ENCODE measurements at regions not wholly inside any gene's neighbourhood (a gene's known extent, or its start where the extent isn't known, plus 50 kb on each side); places are given as distances from the start of the nearest gene placed in this dataset.

DNA sequence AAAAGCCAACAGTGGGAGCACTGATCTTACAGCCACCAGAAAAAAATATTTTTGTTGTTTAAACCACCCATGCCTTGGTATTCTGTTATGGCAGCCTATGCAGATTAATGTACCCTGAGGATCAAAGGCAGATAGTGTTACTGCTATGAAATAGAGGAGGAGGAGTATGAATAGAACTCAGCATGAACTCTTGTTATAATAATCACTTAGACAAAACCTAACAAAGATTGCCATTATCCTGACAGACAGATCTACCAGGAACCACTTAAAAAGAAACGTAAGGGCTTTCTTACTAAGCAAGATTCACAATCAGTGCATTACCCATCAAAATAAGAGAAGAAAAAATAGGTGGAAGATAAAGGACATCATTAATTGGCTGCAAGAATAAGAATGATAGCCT lies 558.3 kb downstream of the GALC start:
- ChIA-PET POLR2A (no interaction called here), CTCF (no interaction called here)
- Histone ChIP-seq H2AFZ (ENCODE audit: low read depth, low read length) (no peak overlapping the region), H3K27ac (ENCODE audit: insufficient read depth, low read depth, low read length) (no peak overlapping the region), H4K20me1 (replicated peaks; ENCODE audit: control insufficient read depth, extremely low read depth, insufficient read depth, low read length) (no peaks in the 10 kb centered on the region), H3K9me3 (replicated peaks; ENCODE audit: control insufficient read depth, insufficient read depth, low read length) (no peaks in the 10 kb centered on the region), H3K4me1 (ENCODE audit: control insufficient read depth, extremely low read depth, insufficient read depth, low read length) (no peaks in the 10 kb centered on the region), H3K27me3 (ENCODE audit: control insufficient read depth in 2 of 2, insufficient read depth in 2 of 2, low read length in 2 of 2) (no peaks in the 10 kb centered on the region), H3K9me1 (replicated peaks; ENCODE audit: control insufficient read depth, extremely low read depth, insufficient read depth, low read length) (no peaks in the 10 kb centered on the region), H3K79me2 (ENCODE audit: control insufficient read depth, insufficient read depth, low read length) (no peaks in the 10 kb centered on the region), H3K4me2 (ENCODE audit: insufficient read depth, low read length) (no peak overlapping the region), H3K36me3 (ENCODE audit: control insufficient read depth in 2 of 2, extremely low read depth in 1 of 2, insufficient read depth in 2 of 2, low read length in 2 of 2) (no peaks in the 10 kb centered on the region), H3K9ac (replicated peaks; ENCODE audit: extremely low read depth, insufficient read depth, low read length) (no peak overlapping the region), H3K4me3 (replicated peaks in 1 of 3; ENCODE audit: insufficient read depth in 1 of 3, low read depth in 1 of 3, low read length in 3 of 3) (no peak overlapping the region)
- TF ChIP-seq JUN (IDR thresholded peaks at IDR 0.05; ENCODE audit: borderline replicate concordance, insufficient read depth, insufficient read length, low read depth), result no peak
- TF ChIP-seq, protein P1, sequence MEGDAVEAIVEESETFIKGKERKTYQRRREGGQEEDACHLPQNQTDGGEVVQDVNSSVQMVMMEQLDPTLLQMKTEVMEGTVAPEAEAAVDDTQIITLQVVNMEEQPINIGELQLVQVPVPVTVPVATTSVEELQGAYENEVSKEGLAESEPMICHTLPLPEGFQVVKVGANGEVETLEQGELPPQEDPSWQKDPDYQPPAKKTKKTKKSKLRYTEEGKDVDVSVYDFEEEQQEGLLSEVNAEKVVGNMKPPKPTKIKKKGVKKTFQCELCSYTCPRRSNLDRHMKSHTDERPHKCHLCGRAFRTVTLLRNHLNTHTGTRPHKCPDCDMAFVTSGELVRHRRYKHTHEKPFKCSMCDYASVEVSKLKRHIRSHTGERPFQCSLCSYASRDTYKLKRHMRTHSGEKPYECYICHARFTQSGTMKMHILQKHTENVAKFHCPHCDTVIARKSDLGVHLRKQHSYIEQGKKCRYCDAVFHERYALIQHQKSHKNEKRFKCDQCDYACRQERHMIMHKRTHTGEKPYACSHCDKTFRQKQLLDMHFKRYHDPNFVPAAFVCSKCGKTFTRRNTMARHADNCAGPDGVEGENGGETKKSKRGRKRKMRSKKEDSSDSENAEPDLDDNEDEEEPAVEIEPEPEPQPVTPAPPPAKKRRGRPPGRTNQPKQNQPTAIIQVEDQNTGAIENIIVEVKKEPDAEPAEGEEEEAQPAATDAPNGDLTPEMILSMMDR (IDR thresholded peaks at IDR 0.05; ENCODE audit: extremely low read depth in 1 of 2, insufficient read depth in 1 of 2, low read depth in 1 of 2, low read length in 2 of 2), result no peak
- no peak for TF ChIP-seq MYC (IDR thresholded peaks at IDR 0.05; ENCODE audit: low read depth, low read length)
- TF ChIP-seq, protein P2, sequence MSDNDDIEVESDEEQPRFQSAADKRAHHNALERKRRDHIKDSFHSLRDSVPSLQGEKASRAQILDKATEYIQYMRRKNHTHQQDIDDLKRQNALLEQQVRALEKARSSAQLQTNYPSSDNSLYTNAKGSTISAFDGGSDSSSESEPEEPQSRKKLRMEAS (IDR thresholded peaks at IDR 0.05; ENCODE audit: insufficient read depth, insufficient read length), result no peak
- no peak for TF ChIP-seq POLR2AphosphoS5 (IDR thresholded peaks at IDR 0.05; ENCODE audit: insufficient read depth, low read depth, low read length)
- no peak for TF ChIP-seq EZH2 (IDR thresholded peaks at IDR 0.05; ENCODE audit: borderline replicate concordance, low read depth, low read length, severe bottlenecking)
- TF ChIP-seq POLR2A (IDR thresholded peaks at IDR 0.05; ENCODE audit: low read depth, low read length), result no peak
- TF ChIP-seq GATA2 (IDR thresholded peaks at IDR 0.05; ENCODE audit: insufficient read depth, insufficient read length, low read depth, low read length), result no peak
- TF ChIP-seq FOS (IDR thresholded peaks at IDR 0.05; ENCODE audit: borderline replicate concordance, insufficient read depth, low read length), result no peak
- no peak for DNase-seq (ENCODE audit: low read depth, low spot score)
- dilution Hi-C loops (cut with MboI; ENCODE audit: extremely low pct_ligation_motif_present, low sequenced_read_pairs), result no loop called here
- intact Hi-C loops (cut with micrococcal nuclease), result no loop called here
- no TSS peak for BruUV-seq (replicated peaks)
- no peak for FAIRE-seq
